ENCODE measurements at regions not wholly inside any gene's neighbourhood (a gene's known extent, or its start where the extent isn't known, plus 50 kb on each side); places are given as distances from the start of the nearest gene placed in this dataset.

DNA sequence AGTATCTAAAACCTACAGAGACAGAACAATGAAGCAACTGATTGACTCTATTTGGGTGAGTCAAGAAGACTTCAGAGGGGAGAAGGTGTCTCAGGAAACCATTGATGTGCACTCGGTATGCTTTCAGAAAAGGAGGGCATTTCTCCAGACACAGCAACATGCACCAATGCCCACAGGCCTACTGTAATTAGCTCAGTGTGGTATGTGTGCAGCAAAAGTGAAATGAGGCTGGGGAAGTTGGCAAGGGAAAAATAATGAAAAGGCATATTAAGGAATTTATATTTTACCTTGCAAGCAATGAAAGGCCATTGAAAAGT is 158.4 kb upstream of the GRIP1 start:
- TF ChIP-seq, protein P1, sequence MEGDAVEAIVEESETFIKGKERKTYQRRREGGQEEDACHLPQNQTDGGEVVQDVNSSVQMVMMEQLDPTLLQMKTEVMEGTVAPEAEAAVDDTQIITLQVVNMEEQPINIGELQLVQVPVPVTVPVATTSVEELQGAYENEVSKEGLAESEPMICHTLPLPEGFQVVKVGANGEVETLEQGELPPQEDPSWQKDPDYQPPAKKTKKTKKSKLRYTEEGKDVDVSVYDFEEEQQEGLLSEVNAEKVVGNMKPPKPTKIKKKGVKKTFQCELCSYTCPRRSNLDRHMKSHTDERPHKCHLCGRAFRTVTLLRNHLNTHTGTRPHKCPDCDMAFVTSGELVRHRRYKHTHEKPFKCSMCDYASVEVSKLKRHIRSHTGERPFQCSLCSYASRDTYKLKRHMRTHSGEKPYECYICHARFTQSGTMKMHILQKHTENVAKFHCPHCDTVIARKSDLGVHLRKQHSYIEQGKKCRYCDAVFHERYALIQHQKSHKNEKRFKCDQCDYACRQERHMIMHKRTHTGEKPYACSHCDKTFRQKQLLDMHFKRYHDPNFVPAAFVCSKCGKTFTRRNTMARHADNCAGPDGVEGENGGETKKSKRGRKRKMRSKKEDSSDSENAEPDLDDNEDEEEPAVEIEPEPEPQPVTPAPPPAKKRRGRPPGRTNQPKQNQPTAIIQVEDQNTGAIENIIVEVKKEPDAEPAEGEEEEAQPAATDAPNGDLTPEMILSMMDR (IDR thresholded peaks at IDR 0.05) = no peak
- TF ChIP-seq POLR2A (IDR thresholded peaks at IDR 0.05) = no peak
- 57 to 90% methylated on average over 1 of the region's 1 CpG for WGBS, 2 donors
- H3K4me1 ChIP-seq = no peaks in the 10 kb centered on the region
- intact Hi-C loops (cut with DNase I) = no loop called here
- H3K27me3 ChIP-seq = no peaks in the 10 kb centered on the region
- no peak overlapping the region for H3K4me3 ChIP-seq
- no peaks in the 10 kb centered on the region for H3K9me3 ChIP-seq
- no peak for DNase-seq
- no peaks in the 10 kb centered on the region for H3K36me3 ChIP-seq
- H3K27ac ChIP-seq = no peak overlapping the region

DNA sequence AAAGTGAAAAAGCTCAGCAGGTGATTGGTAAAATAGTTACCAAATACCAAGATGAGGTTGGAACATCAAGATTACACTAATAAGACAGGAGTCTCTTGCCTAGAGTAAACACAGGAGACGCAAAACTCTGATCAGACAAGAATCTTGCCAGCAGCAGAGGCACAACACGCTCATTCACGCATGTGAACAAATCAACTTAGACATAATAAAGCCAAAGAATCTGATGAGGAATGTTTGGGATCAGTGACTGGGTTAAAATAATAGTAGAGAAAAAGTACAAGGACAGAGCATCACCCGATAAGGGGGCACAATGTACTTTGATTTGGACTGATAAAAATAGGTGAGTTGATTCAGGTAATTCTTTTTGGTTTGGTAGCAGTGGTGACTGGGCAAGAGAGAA is 159.5 kb upstream of the GRIP1 start:
- WGBS, 2 donors = 28 to 36% methylated on average over 4 of the region's 4 CpGs
- H3K36me3 ChIP-seq = no peaks in the 10 kb centered on the region
- no peaks in the 10 kb centered on the region for H3K27me3 ChIP-seq
- no peak overlapping the region for H3K4me3 ChIP-seq
- H3K27ac ChIP-seq = no peak overlapping the region
- DNase-seq = no peak
- no peaks in the 10 kb centered on the region for H3K4me1 ChIP-seq
- no peaks in the 10 kb centered on the region for H3K9me3 ChIP-seq
- TF ChIP-seq POLR2A (IDR thresholded peaks at IDR 0.05) = no peak
- TF ChIP-seq, protein P1 (IDR thresholded peaks at IDR 0.05) = no peak
- intact Hi-C loops (cut with DNase I) = no loop called here

DNA sequence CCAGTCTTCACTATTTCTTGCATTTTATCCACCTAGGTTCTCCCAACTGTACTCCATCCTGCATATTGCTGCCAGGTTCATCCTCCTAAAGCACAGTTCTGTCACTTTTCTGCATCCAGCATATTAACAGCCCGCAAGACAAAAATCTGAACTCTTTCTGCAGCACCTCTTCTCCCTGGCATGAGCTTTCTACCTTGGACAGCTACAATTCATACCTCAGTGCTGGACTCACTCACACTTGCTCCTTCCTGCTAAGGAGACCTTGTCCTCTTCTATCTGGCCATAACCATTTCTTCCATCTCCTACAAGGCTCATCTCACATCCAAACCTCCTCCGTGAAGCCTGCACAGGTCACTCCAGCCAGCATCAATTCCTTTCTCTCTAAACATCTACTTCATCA is 170.1 kb upstream of the GRIP1 start:
- TF ChIP-seq, protein P1 (IDR thresholded peaks at IDR 0.05) = no peak
- TF ChIP-seq POLR2A (IDR thresholded peaks at IDR 0.05) = no peak
- H3K4me3 ChIP-seq = no peak overlapping the region
- intact Hi-C loops (cut with DNase I) = no loop called here
- H3K27ac ChIP-seq = no peak overlapping the region
- no peaks in the 10 kb centered on the region for H3K9me3 ChIP-seq
- H3K27me3 ChIP-seq = no peaks in the 10 kb centered on the region
- 91 to 96% methylated on average over 2 of the region's 2 CpGs for WGBS, 2 donors
- H3K4me1 ChIP-seq = peaks cover 0 to 6% (median 0%) of the 10 kb centered on the region in 3 donors
- no peak for DNase-seq
- no peaks in the 10 kb centered on the region for H3K36me3 ChIP-seq

DNA sequence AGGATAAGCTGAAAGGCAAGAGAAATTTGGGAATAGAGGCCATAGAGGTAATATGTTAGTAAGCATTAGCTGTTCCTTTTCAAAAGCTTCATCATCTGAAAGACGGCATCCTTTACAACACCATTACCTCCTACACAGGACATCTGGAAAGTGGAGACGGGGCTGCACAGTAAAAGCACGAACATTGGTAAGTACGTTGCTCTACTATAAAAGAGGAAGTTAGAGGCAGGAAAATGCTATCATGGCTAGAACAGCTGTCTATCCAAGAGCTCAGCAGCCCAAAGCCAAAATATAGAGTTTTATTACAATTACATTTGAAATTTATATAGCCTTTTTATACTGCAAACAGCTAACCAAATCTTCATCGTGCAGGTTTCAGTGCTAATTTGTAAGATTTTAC is 172.3 kb upstream of the GRIP1 start:
- H3K4me1 ChIP-seq = peaks cover 0 to 6% (median 0%) of the 10 kb centered on the region in 3 donors
- H3K27ac ChIP-seq = no peak overlapping the region
- WGBS, 2 donors = 57 to 62% methylated on average over 5 of the region's 5 CpGs
- H3K36me3 ChIP-seq = no peaks in the 10 kb centered on the region
- H3K4me3 ChIP-seq = no peak overlapping the region
- DNase-seq = no peak
- intact Hi-C loops (cut with DNase I) = no loop called here
- H3K27me3 ChIP-seq = no peaks in the 10 kb centered on the region
- H3K9me3 ChIP-seq = no peaks in the 10 kb centered on the region
- TF ChIP-seq POLR2A (IDR thresholded peaks at IDR 0.05) = no peak
- TF ChIP-seq, protein P1 (IDR thresholded peaks at IDR 0.05) = no peak

DNA sequence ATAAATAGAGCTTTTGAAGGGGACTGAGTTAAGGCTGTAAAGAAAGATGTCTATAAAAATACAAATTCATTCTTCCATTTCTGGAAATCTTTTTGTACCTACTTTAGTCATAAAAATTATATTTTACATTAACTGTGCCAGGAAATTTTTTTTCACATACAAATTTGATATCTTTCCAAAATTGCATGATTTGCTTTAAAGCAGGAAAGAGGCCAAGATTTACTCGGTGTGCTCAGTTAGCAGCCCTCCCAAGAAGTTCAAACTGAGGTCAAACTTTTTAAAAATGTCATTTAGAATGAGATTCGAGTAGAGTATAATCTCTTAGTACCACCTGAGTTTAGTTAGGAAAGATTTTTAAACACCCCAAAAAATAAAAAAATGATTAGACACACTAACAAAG is 173.2 kb upstream of the GRIP1 start:
- H3K9me3 ChIP-seq = no peaks in the 10 kb centered on the region
- DNase-seq = no peak
- no peak overlapping the region for H3K4me3 ChIP-seq
- H3K36me3 ChIP-seq = no peaks in the 10 kb centered on the region
- intact Hi-C loops (cut with DNase I) = no loop called here
- H3K27ac ChIP-seq = no peak overlapping the region
- H3K4me1 ChIP-seq = peaks cover 0 to 6% (median 0%) of the 10 kb centered on the region in 3 donors
- TF ChIP-seq, protein P1 (IDR thresholded peaks at IDR 0.05) = no peak
- no peak for TF ChIP-seq POLR2A (IDR thresholded peaks at IDR 0.05)
- 5 to 13% methylated on average over 2 of the region's 2 CpGs for WGBS, 2 donors
- H3K27me3 ChIP-seq = no peaks in the 10 kb centered on the region
